Liver (tissue), 8 donors: ENCODE measurements at regions not wholly inside any gene's neighbourhood (a gene's known extent, or its start where the extent isn't known, plus 50 kb on each side); places are given as distances from the start of the nearest gene placed in this dataset.

Experiments
- DNase-seq: peaks from one replicate; pipeline ENCODE4 v3.0.0-alpha.2; 2017; ENCODE audit warnings: low spot score
- H3K27ac ChIP-seq, 2 donors: one replicate each; pipeline ENCODE4 v1.7.0; 2013; ENCODE audit warnings: inconsistent platforms in 2 of 2, low read length in 2 of 2, control low read depth in 1 of 2, low read depth in 1 of 2, mild to moderate bottlenecking in 1 of 2
- H3K27me3 ChIP-seq, 4 donors: one replicate each; pipeline versions ENCODE4 v1.6.1 to v1.7.0; 2013; ENCODE audit warnings: low read length in 3 of 4, inconsistent platforms in 1 of 4, mild to moderate bottlenecking in 1 of 4, moderate library complexity in 1 of 4; ENCODE audit not compliant: control insufficient read depth in 4 of 4, insufficient read depth in 4 of 4
- H3K36me3 ChIP-seq, 4 donors: one replicate each; pipeline versions ENCODE4 v1.6.1 to v1.7.0; 2013; ENCODE audit warnings: low read length in 3 of 4, mild to moderate bottlenecking in 3 of 4, low read depth in 1 of 4, moderate library complexity in 1 of 4; ENCODE audit not compliant: control insufficient read depth in 4 of 4, insufficient read depth in 3 of 4
- H3K4me1 ChIP-seq, 4 donors: one replicate each; pipeline versions ENCODE4 v1.6.1 to v1.7.0; 2013; ENCODE audit warnings: low read length in 3 of 4, mild to moderate bottlenecking in 3 of 4, moderate library complexity in 1 of 4; ENCODE audit not compliant: control insufficient read depth in 4 of 4, insufficient read depth in 4 of 4
- H3K4me3 ChIP-seq, 3 donors: one replicate each; pipeline versions ENCODE4 v1.6.1 to v1.7.0; 2013; ENCODE audit warnings: low read length in 3 of 3, control low read depth in 1 of 3, low read depth in 1 of 3, mild to moderate bottlenecking in 1 of 3
- H3K9ac ChIP-seq, 2 donors: one replicate each; pipeline ENCODE4 v1.7.0; 2013; ENCODE audit warnings: low read length in 2 of 2, mild to moderate bottlenecking in 2 of 2, moderate library complexity in 2 of 2, control low read depth in 1 of 2, low read depth in 1 of 2
- H3K9me3 ChIP-seq, 4 donors: one replicate each; pipeline versions ENCODE4 v1.6.1 to v1.7.0; 2013; ENCODE audit warnings: low read length in 3 of 4; ENCODE audit not compliant: control insufficient read depth in 4 of 4
- EGR1 ChIP-seq, 2 donors: IDR thresholded peaks; 2 replicates each; pipeline ENCODE4 v1.6.1; 2016 to 2018; ENCODE audit warnings: antibody characterized with exemption in 2 of 2, low read depth in 2 of 2
- FOXA1 ChIP-seq: IDR thresholded peaks from 2 replicates; pipeline ENCODE4 v1.6.1; 2016; ENCODE audit warnings: antibody characterized with exemption
- FOXA2 ChIP-seq: IDR thresholded peaks from 2 replicates; pipeline ENCODE4 v1.6.1; 2016; ENCODE audit warnings: antibody characterized with exemption
- GABPA ChIP-seq, 2 donors: IDR thresholded peaks in 1 of 2; conservative IDR thresholded peaks in 1 of 2; 2 replicates each; pipeline ENCODE4 v1.6.1; 2016; ENCODE audit warnings: antibody characterized with exemption in 2 of 2, mild to moderate bottlenecking in 1 of 2, moderate library complexity in 1 of 2
- HNF4A ChIP-seq, 2 donors: conservative IDR thresholded peaks; 2 replicates each; pipeline ENCODE4 v1.6.1; 2016; ENCODE audit warnings: antibody characterized with exemption in 2 of 2, mild to moderate bottlenecking in 2 of 2
- HNF4G ChIP-seq: IDR thresholded peaks from 2 replicates; pipeline ENCODE4 v1.6.1; 2016; ENCODE audit warnings: antibody characterized with exemption
- JUND ChIP-seq, 2 donors: IDR thresholded peaks; 2 replicates each; pipeline ENCODE4 v1.6.1; 2016; ENCODE audit warnings: antibody characterized with exemption in 2 of 2
- NR2F2 ChIP-seq: IDR thresholded peaks from 2 replicates; pipeline ENCODE4 v1.6.1; 2016; ENCODE audit warnings: antibody characterized with exemption
- RAD21 ChIP-seq, 2 donors: IDR thresholded peaks; 2 replicates each; pipeline ENCODE4 v1.6.1; 2016; ENCODE audit warnings: antibody characterized with exemption in 2 of 2, mild to moderate bottlenecking in 2 of 2
- RXRA ChIP-seq, 2 donors: IDR thresholded peaks; 2 replicates each; pipeline ENCODE4 v1.6.1; 2017 to 2018; ENCODE audit warnings: antibody characterized with exemption in 2 of 2, mild to moderate bottlenecking in 1 of 2
- SP1 ChIP-seq: IDR thresholded peaks from 2 replicates; pipeline ENCODE4 v1.6.1; 2018; ENCODE audit warnings: antibody characterized with exemption, mild to moderate bottlenecking
- TAF1 ChIP-seq: conservative IDR thresholded peaks from 2 replicates; pipeline ENCODE4 v1.6.1; 2016; ENCODE audit warnings: antibody characterized with exemption, mild to moderate bottlenecking
- YY1 ChIP-seq: IDR thresholded peaks from 2 replicates; pipeline ENCODE4 v1.6.1; 2016; ENCODE audit warnings: antibody characterized with exemption, mild to moderate bottlenecking
- ZBTB33 ChIP-seq: IDR thresholded peaks from 2 replicates; pipeline ENCODE4 v1.6.1; 2016; ENCODE audit warnings: antibody characterized with exemption
- WGBS: extraction: QIAGEN DNeasy Blood & Tissue Kit; methylation state at CpG from one replicate; pipeline ENCODE4 v1.1.7; 2013; 5-methylcytosine and 5-hydroxymethylcytosine counted together
- TF ChIP-seq, protein P1 (sequence below): IDR thresholded peaks from 2 replicates; pipeline ENCODE4 v1.6.1; 2016; ENCODE audit warnings: antibody characterized with exemption
- TF ChIP-seq, protein P2 (sequence below): IDR thresholded peaks from 2 replicates; pipeline ENCODE4 v1.6.1; 2016; ENCODE audit warnings: antibody characterized with exemption
- TF ChIP-seq, protein P3 (sequence below): fragments of 150-350 bp; IDR thresholded peaks from 2 replicates; pipeline ENCODE4 v1.5.1; 2017; ENCODE audit warnings: improper control_type of control experiment, low read depth, low read length; ENCODE audit not compliant: missing input control
- TF ChIP-seq, protein P4 (sequence below): IDR thresholded peaks from 2 replicates; pipeline ENCODE4 v1.6.1; 2016; ENCODE audit warnings: antibody characterized with exemption, mild to moderate bottlenecking
- donor health status: healthy.
- donor health status: healthy.
- donor health status: healthy.
- donor health status: healthy.
- donor health status: healthy.

DNA sequence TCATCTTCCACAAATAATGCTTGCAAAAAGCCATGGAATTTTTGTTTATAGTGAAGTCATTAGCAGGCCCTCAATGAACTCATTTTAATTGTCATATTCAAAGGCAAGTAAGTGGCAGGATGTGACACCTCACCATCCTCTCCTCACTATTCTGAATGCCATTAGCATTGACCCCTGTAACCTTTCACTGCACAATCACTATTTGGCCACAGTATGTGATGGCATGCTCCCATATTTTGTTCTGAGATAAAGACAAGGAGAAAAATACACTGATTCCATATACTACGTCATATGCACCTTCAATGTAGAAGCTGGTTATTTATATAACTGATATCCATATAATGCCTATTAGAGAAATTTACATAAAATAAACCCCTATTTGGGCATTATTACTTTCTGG, 1443.2 kb downstream of the SUCLG1 start (continued):
- TF ChIP-seq, protein P1, sequence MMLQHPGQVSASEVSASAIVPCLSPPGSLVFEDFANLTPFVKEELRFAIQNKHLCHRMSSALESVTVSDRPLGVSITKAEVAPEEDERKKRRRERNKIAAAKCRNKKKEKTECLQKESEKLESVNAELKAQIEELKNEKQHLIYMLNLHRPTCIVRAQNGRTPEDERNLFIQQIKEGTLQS: no peak
- TF ChIP-seq, protein P2, sequence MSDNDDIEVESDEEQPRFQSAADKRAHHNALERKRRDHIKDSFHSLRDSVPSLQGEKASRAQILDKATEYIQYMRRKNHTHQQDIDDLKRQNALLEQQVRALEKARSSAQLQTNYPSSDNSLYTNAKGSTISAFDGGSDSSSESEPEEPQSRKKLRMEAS: no peak
- TF ChIP-seq JUND (IDR thresholded peaks at IDR 0.05): no peak
- TF ChIP-seq HNF4A (conservative IDR thresholded peaks at IDR 0.05): no peak
- TF ChIP-seq FOXA2: no peak
- TF ChIP-seq RXRA (IDR thresholded peaks at IDR 0.05): no peak
- TF ChIP-seq SP1: no peak

DNA sequence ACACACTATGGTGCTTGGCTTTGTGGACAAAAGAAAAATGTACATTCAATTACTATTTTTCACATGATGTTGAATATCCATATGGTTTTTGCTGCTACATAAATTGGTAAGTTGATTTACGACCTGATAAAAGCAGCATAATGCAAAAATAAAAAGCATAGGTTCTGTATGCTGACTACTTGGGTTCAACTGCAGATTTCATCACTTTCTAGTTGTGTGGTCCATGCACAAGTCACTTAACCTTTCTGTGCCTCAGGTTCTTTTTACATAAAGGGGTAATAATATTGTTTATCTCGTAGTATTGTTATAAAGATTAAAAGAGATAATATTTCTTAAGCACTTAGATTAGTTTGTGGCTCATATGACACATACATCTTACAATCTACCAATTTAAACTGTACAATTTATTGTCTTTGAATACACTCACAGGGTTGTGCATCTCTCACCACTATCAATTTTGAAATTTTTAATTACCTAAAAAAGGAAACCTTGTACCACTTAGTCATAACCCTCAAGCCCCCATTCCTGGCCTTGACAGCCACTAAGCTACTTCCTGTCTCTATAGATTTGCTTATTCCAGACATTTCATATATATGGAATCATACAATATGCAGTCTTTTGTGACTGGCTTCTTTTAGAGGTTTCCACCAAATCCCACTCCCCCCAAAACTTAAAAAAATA, 1443.9 kb downstream of the SUCLG1 start:
- Histone ChIP-seq H3K27ac (no peak overlapping the region), H3K9ac (no peak overlapping the region), H3K9me3 (peaks cover 0 to 2% (median 0%) of the 10 kb centered on the region in 4 donors), H3K4me3 (no peak overlapping the region), H3K4me1 (no peaks in the 10 kb centered on the region), H3K27me3 (no peaks in the 10 kb centered on the region), H3K36me3 (no peaks in the 10 kb centered on the region)
- no peak for DNase-seq
- TF ChIP-seq ZBTB33 (no peak), GABPA (IDR thresholded peaks at IDR 0.05 in 1 of 2, conservative IDR thresholded peaks at IDR 0.05 in 1 of 2) (no peak), RXRA (IDR thresholded peaks at IDR 0.05) (no peak), SP1 (no peak), HNF4A (conservative IDR thresholded peaks at IDR 0.05) (no peak), FOXA2 (no peak), HNF4G (no peak), YY1 (no peak), FOXA1 (no peak), EGR1 (IDR thresholded peaks at IDR 0.05; ENCODE audit: low read depth in 2 of 2) (no peak), JUND (IDR thresholded peaks at IDR 0.05) (no peak)
- 88% methylated on average over 2 of the region's 2 CpGs for WGBS

DNA sequence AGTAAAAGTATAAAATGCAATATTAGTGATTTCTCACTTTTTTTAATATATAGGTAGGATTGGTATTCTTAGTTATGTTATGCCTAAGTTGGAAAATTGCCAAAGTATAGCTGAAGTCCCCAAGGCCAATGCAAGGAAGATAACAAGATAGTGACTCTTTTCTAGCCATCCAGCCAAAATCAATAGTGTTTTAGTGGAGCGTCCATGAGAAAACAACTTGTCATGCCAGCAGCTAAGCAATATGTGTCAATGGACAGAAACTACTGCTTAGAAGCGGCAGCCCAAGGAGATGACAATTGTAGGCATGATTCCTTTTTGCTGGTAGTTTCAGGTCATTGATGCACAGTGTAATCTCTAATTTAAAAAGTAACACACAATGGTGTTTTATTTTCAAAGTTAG, 1444.6 kb downstream of the SUCLG1 start:
- WGBS: 44% methylated on average over 2 of the region's 2 CpGs

More for the DNA sequence above, 1444.6 kb downstream of the SUCLG1 start:
- Histone ChIP-seq H3K9ac (no peak overlapping the region), H3K27ac (no peak overlapping the region), H3K27me3 (no peaks in the 10 kb centered on the region), H3K9me3 (peaks cover 0 to 2% (median 0%) of the 10 kb centered on the region in 4 donors), H3K36me3 (no peaks in the 10 kb centered on the region), H3K4me1 (no peaks in the 10 kb centered on the region), H3K4me3 (no peak overlapping the region)
- no peak for TF ChIP-seq GABPA (IDR thresholded peaks at IDR 0.05 in 1 of 2, conservative IDR thresholded peaks at IDR 0.05 in 1 of 2)
- TF ChIP-seq SP1: no peak
- TF ChIP-seq JUND (IDR thresholded peaks at IDR 0.05): no peak
- TF ChIP-seq HNF4G: no peak
- no peak for TF ChIP-seq RXRA (IDR thresholded peaks at IDR 0.05)
- no peak for TF ChIP-seq NR2F2
- TF ChIP-seq, protein P2: no peak
- no peak for TF ChIP-seq RAD21 (IDR thresholded peaks at IDR 0.05)
- TF ChIP-seq YY1: no peak
- TF ChIP-seq, protein P3, sequence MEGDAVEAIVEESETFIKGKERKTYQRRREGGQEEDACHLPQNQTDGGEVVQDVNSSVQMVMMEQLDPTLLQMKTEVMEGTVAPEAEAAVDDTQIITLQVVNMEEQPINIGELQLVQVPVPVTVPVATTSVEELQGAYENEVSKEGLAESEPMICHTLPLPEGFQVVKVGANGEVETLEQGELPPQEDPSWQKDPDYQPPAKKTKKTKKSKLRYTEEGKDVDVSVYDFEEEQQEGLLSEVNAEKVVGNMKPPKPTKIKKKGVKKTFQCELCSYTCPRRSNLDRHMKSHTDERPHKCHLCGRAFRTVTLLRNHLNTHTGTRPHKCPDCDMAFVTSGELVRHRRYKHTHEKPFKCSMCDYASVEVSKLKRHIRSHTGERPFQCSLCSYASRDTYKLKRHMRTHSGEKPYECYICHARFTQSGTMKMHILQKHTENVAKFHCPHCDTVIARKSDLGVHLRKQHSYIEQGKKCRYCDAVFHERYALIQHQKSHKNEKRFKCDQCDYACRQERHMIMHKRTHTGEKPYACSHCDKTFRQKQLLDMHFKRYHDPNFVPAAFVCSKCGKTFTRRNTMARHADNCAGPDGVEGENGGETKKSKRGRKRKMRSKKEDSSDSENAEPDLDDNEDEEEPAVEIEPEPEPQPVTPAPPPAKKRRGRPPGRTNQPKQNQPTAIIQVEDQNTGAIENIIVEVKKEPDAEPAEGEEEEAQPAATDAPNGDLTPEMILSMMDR: no peak
- TF ChIP-seq ZBTB33: no peak
- TF ChIP-seq FOXA2: no peak
- no peak for TF ChIP-seq HNF4A (conservative IDR thresholded peaks at IDR 0.05)
- TF ChIP-seq EGR1 (IDR thresholded peaks at IDR 0.05; ENCODE audit: low read depth in 2 of 2): no peak
- no peak for TF ChIP-seq FOXA1
- TF ChIP-seq TAF1: no peak
- TF ChIP-seq, protein P1: no peak
- TF ChIP-seq, protein P4, sequence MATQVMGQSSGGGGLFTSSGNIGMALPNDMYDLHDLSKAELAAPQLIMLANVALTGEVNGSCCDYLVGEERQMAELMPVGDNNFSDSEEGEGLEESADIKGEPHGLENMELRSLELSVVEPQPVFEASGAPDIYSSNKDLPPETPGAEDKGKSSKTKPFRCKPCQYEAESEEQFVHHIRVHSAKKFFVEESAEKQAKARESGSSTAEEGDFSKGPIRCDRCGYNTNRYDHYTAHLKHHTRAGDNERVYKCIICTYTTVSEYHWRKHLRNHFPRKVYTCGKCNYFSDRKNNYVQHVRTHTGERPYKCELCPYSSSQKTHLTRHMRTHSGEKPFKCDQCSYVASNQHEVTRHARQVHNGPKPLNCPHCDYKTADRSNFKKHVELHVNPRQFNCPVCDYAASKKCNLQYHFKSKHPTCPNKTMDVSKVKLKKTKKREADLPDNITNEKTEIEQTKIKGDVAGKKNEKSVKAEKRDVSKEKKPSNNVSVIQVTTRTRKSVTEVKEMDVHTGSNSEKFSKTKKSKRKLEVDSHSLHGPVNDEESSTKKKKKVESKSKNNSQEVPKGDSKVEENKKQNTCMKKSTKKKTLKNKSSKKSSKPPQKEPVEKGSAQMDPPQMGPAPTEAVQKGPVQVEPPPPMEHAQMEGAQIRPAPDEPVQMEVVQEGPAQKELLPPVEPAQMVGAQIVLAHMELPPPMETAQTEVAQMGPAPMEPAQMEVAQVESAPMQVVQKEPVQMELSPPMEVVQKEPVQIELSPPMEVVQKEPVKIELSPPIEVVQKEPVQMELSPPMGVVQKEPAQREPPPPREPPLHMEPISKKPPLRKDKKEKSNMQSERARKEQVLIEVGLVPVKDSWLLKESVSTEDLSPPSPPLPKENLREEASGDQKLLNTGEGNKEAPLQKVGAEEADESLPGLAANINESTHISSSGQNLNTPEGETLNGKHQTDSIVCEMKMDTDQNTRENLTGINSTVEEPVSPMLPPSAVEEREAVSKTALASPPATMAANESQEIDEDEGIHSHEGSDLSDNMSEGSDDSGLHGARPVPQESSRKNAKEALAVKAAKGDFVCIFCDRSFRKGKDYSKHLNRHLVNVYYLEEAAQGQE: no peak
- DNase-seq: no peak
